ENCODE measurements at regions not wholly inside any gene's neighbourhood (a gene's known extent, or its start where the extent isn't known, plus 50 kb on each side); places are given as distances from the start of the nearest gene placed in this dataset.

DNA sequence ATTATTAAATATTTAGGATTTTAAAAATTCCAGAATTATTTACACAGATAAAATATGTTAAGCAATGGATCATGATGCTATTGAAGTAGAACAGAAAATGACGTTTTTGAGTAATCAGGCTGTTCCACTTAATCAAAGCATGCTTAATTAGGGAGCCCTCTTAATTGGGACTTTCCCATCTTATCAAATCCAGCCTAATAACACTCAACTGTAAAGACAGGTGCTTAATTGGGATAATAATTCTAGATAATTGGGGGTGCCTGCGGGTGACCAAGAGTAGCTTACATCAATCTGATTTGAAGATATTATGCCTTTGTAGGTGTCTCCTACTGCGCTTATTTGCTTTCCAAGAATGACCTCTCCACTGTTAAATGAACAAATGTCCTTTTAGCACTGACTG lies 742.2 kb upstream of the SLITRK6 start:
- Mint-ChIP-seq H3K4me1 (ENCODE audit: low read depth) (no peaks in the 10 kb centered on the region), H3K27me3 (ENCODE audit: insufficient read depth) (no peaks in the 10 kb centered on the region), H3K27ac (no peak overlapping the region), H3K9me3 (peaks cover 4% of the 10 kb centered on the region; the same call in 1 of the 2 replicates), H3K4me3 (no peak overlapping the region), H3K36me3 (ENCODE audit: low read depth) (no peaks in the 10 kb centered on the region)
- DNase-seq = no peak
- TF ChIP-seq, protein P1, sequence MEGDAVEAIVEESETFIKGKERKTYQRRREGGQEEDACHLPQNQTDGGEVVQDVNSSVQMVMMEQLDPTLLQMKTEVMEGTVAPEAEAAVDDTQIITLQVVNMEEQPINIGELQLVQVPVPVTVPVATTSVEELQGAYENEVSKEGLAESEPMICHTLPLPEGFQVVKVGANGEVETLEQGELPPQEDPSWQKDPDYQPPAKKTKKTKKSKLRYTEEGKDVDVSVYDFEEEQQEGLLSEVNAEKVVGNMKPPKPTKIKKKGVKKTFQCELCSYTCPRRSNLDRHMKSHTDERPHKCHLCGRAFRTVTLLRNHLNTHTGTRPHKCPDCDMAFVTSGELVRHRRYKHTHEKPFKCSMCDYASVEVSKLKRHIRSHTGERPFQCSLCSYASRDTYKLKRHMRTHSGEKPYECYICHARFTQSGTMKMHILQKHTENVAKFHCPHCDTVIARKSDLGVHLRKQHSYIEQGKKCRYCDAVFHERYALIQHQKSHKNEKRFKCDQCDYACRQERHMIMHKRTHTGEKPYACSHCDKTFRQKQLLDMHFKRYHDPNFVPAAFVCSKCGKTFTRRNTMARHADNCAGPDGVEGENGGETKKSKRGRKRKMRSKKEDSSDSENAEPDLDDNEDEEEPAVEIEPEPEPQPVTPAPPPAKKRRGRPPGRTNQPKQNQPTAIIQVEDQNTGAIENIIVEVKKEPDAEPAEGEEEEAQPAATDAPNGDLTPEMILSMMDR (IDR thresholded peaks at IDR 0.05) = no peak

DNA sequence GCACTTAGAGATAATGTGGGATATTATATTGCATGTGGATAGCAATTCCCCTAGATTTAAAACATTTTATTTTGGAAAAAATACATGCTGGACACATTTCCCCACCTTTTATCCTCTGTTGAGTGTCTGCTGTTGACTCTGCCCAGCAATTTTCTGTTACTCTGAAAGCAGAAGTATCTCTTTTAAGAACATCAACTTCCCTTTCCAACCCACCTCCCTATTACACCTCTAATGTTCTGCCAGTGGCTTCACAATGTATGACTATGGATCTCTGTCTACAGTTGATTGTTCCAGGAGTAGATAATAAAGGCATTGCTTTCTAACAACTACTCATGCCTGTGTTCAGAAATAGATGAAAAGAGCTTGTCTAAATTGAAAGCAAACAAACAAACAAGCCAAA lies 754.8 kb upstream of the SLITRK6 start:
- H3K4me3 Mint-ChIP-seq = no peak overlapping the region
- H3K4me1 Mint-ChIP-seq (ENCODE audit: low read depth) = no peaks in the 10 kb centered on the region
- peaks cover 19% of the 10 kb centered on the region for H3K9me3 Mint-ChIP-seq
- no peak overlapping the region for H3K27ac Mint-ChIP-seq
- TF ChIP-seq, protein P1 (IDR thresholded peaks at IDR 0.05) = no peak
- H3K27me3 Mint-ChIP-seq (ENCODE audit: insufficient read depth) = no peaks in the 10 kb centered on the region; the same call in 1 of the 2 replicates
- DNase-seq = no peak
- no peaks in the 10 kb centered on the region for H3K36me3 Mint-ChIP-seq (ENCODE audit: low read depth)

- TF ChIP-seq, protein P1 (IDR thresholded peaks at IDR 0.05) = no peak
- peaks cover 18% of the 10 kb centered on the region for H3K9me3 Mint-ChIP-seq
- no peaks in the 10 kb centered on the region for H3K36me3 Mint-ChIP-seq (ENCODE audit: low read depth)
- no peaks in the 10 kb centered on the region for H3K4me1 Mint-ChIP-seq (ENCODE audit: low read depth)
- no peak for DNase-seq
- H3K4me3 Mint-ChIP-seq = no peak overlapping the region
- H3K27me3 Mint-ChIP-seq (ENCODE audit: insufficient read depth) = no peaks in the 10 kb centered on the region; the same call in 1 of the 2 replicates
- H3K27ac Mint-ChIP-seq = no peak overlapping the region
Observed at GRCh38 chr13:86559901-86560300, 760.7 kb upstream of the SLITRK6 start.

DNA sequence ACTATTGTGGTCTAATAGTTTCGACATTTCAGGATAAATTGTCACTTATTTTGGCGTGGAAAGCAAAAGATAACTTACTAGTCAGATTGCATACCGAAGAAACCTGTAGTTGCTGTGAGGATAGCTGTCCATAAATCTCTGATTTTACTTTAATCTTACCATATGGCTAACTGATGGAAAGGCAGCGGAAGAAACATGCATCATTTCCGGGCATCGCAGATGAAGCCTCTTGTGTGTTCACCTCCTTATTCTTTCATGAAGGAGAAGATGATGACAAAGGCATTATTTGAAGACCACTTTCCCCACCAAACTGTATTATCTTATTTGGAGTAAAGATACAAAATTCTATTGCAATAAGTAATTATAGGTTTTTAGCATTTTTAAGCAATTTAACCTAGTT lies 763.6 kb upstream of the SLITRK6 start:
- TF ChIP-seq, protein P1 (IDR thresholded peaks at IDR 0.05) = no peak
- no peaks in the 10 kb centered on the region for H3K4me1 Mint-ChIP-seq (ENCODE audit: low read depth)
- no peak overlapping the region for H3K27ac Mint-ChIP-seq
- peaks cover 17% of the 10 kb centered on the region; the same call in 1 of the 2 replicates for H3K9me3 Mint-ChIP-seq
- no peak for DNase-seq
- no peak overlapping the region for H3K4me3 Mint-ChIP-seq
- H3K27me3 Mint-ChIP-seq (ENCODE audit: insufficient read depth) = no peaks in the 10 kb centered on the region; the same call in 1 of the 2 replicates
- no peaks in the 10 kb centered on the region for H3K36me3 Mint-ChIP-seq (ENCODE audit: low read depth)

- no peak for DNase-seq
- H3K36me3 Mint-ChIP-seq (ENCODE audit: low read depth) = no peaks in the 10 kb centered on the region
- no peaks in the 10 kb centered on the region for H3K27me3 Mint-ChIP-seq (ENCODE audit: insufficient read depth)
- peaks cover 18% of the 10 kb centered on the region; the same call in 1 of the 2 replicates for H3K9me3 Mint-ChIP-seq
- H3K4me3 Mint-ChIP-seq = no peak overlapping the region
- TF ChIP-seq, protein P1 (IDR thresholded peaks at IDR 0.05) = no peak
- no peaks in the 10 kb centered on the region for H3K4me1 Mint-ChIP-seq (ENCODE audit: low read depth)
- no peak overlapping the region for H3K27ac Mint-ChIP-seq
Observed at GRCh38 chr13:86563308-86563707, 764.1 kb upstream of the SLITRK6 start.

GRCh38 chr13:86567119-86567518 lies 767.9 kb upstream of the SLITRK6 start:
- no peak for DNase-seq
- no peaks in the 10 kb centered on the region for H3K36me3 Mint-ChIP-seq (ENCODE audit: low read depth)
- H3K27ac Mint-ChIP-seq = no peak overlapping the region
- H3K4me3 Mint-ChIP-seq = no peak overlapping the region
- TF ChIP-seq, protein P1 (IDR thresholded peaks at IDR 0.05) = no peak; the same call in 1 of the 2 replicates
- no peaks in the 10 kb centered on the region for H3K27me3 Mint-ChIP-seq (ENCODE audit: insufficient read depth)
- H3K9me3 Mint-ChIP-seq = peaks cover 12% of the 10 kb centered on the region
- no peaks in the 10 kb centered on the region for H3K4me1 Mint-ChIP-seq (ENCODE audit: low read depth)
